C4-2B (cell line): ENCODE measurements at regions not wholly inside any gene's neighbourhood (a gene's known extent, or its start where the extent isn't known, plus 50 kb on each side); places are given as distances from the start of the nearest gene placed in this dataset.

Experiments used
- H3K27ac ChIP-seq: fragments of 450-650 bp; 2 replicates; pipeline ENCODE4 v1.5.1; 2017
- ZFX ChIP-seq: fragments of 450-650 bp; IDR thresholded peaks from 2 replicates; pipeline ENCODE4 v1.6.1; 2017
- TF ChIP-seq, protein P1 (sequence below): fragments of 450-650 bp; conservative IDR thresholded peaks from 2 replicates; pipeline ENCODE4 v1.5.1; 2017; ENCODE audit warnings: mild to moderate bottlenecking

DNA sequence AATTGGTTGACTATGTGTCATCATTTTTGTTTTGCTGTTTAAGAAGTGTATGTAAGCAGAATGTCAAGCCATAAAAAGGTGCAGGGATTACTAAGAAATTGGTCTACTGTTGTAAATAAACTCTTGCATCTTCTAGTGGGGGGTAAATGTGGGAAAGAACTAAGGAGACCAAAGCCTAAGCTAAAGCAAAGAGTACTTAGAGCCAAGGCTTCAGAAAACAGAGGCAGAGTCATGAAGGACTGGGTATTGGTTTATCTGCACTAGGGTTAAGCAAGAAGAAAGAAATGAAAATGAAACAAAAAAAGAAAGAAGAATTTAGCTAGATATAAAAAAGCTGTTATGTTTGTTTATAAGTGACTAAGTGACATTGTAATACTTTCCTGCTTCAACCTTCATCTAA lies 628.1 kb downstream of the METTL15 start:
- TF ChIP-seq ZFX, result no peak
- TF ChIP-seq, protein P1, sequence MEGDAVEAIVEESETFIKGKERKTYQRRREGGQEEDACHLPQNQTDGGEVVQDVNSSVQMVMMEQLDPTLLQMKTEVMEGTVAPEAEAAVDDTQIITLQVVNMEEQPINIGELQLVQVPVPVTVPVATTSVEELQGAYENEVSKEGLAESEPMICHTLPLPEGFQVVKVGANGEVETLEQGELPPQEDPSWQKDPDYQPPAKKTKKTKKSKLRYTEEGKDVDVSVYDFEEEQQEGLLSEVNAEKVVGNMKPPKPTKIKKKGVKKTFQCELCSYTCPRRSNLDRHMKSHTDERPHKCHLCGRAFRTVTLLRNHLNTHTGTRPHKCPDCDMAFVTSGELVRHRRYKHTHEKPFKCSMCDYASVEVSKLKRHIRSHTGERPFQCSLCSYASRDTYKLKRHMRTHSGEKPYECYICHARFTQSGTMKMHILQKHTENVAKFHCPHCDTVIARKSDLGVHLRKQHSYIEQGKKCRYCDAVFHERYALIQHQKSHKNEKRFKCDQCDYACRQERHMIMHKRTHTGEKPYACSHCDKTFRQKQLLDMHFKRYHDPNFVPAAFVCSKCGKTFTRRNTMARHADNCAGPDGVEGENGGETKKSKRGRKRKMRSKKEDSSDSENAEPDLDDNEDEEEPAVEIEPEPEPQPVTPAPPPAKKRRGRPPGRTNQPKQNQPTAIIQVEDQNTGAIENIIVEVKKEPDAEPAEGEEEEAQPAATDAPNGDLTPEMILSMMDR, result no peak
- H3K27ac ChIP-seq, result no peak overlapping the region

DNA sequence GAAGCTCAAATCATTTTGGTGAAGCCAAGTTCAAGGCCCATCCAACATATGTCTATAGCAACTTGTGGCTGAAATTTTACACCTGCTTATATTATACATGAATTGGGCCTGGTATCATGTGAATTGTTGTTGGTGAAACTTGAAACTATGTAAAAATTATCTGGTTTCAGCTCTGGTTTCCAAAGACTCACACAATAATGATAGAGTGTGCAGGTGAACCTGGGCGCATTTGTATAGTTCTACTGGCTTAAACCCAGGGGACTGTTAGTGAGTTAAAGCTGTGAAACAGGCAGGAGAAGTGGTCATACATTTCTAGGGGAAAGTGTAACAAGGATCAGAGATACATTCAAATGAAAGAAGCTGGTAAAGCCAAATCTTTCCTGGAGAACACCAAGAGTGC lies 627.3 kb downstream of the METTL15 start:
- H3K27ac ChIP-seq, result no peak overlapping the region
- TF ChIP-seq, protein P1, result no peak
- no peak for TF ChIP-seq ZFX

DNA sequence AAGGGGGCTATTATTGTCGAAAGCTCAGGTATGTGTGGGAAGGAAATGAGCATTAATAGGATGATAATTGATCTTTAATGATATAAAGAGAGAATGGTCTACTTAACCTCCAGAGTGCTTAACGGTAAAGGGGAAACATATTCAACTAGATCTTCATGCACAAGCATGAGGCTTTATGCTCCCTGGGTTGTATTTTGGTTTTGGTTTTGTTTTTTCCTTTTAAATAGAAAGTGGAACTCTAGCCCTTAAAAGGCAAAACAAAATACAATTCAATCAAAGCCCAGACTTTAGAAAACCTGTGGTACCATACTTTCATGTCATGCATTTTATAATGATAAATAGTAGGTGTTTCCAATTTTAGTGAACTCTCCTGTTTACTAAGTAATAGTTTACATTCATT lies 622.7 kb downstream of the METTL15 start:
- TF ChIP-seq, protein P1, result no peak
- TF ChIP-seq ZFX, result no peak
- H3K27ac ChIP-seq, result no peak overlapping the region

DNA sequence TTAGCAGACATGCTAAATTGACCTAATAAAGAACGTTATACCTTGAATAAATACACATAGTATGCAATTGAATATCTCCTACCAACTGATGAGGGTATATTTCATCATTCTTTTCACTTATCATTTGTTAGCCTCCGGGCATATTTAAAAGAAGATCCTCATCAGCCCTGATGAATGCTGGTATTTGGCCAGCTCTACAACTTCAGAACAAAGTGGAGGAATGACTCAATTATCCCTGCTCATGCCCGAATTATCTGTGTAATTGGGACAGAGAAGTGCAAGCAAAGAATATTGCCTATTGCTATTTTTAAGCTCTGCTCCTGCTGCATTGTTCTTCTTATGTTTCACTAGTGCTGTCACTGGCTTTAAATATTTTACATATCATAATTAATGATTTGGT lies 622.1 kb downstream of the METTL15 start:
- no peak for TF ChIP-seq ZFX
- TF ChIP-seq, protein P1, result no peak
- H3K27ac ChIP-seq, result no peak overlapping the region

DNA sequence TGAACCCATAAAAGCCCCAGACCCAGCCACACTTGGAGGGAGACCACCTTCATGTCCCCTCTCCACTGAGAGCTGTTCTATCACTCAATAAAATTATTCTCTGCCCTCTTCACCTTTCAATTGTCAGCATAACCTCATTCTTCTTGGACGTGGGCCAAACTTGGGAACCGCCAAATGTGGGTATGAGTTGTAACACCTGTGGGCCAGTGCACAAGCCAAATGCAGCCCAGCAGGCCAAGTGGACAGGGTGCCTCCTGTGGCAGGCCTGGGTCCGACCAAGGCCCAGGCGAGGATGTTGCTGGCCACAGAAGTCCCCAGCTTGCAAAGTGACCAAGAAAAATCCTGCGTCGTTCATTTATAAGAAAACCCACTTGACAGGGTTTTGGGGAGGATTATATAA lies 621.2 kb downstream of the METTL15 start:
- TF ChIP-seq ZFX, result no peak
- TF ChIP-seq, protein P1, result no peak
- H3K27ac ChIP-seq, result no peak overlapping the region

DNA sequence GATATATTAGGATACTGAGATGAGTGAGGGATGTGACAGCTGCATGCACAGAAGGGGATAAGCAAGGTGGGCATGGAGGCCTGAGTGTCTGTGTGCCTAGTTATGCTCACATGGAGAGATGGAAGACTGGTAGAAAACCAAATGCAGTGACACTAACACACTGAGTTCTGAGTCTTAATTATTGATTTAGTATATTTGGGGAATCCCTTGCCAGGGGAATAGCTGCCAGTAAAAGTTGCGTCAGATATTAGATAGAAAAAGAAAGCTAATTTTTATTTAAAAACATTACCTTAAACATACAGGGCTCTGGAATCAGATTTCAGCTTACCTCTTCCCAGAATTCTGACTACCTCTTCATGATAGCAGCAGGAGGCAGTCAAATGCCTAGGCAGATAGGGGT lies 620.5 kb downstream of the METTL15 start:
- no peak overlapping the region for H3K27ac ChIP-seq
- TF ChIP-seq, protein P1, result no peak
- TF ChIP-seq ZFX, result no peak

DNA sequence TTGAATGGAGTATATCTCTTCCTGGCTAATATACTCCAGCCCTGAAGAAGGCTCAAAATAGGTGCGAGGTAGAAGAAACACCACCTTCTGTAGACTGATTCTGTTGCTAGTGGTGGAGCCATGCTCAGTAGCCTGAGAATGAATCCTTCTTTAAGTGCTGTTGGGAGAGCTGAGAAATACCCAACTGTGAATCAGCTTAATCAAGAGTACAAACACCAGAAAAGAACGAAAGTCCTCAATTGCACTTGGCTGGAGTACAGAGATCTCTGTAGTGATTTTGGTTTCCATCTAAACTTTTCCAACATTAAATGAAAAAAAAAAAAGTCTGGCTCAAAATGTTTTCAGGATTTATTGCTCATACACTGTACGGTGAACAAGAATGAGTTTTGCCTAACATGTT lies 619.1 kb downstream of the METTL15 start:
- no peak for TF ChIP-seq ZFX
- TF ChIP-seq, protein P1, result no peak
- H3K27ac ChIP-seq, result no peak overlapping the region
